ENCODE measurements at regions not wholly inside any gene's neighbourhood (a gene's known extent, or its start where the extent isn't known, plus 50 kb on each side); places are given as distances from the start of the nearest gene placed in this dataset.

DNA sequence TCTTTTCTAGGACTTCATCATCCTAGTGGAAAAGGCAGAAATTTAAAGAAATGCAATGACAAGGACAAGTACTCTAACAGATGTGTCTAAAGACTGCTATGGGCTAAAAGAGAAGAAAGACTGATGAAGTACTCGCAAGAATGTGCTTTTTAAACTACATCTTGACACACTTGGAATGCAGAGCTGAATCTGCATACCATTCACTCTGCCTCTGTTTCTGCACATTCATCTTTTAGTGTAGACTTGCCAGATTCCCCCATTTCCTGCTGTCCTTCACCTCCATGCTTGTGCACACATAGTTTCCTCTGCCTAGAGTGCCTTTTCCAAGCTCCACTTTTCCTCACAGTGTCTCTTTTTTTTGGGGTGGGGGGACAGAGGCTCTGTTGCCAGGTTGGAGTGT, 239.0 kb upstream of the CCDC179 start:
- intact Hi-C loops (cut with micrococcal nuclease) = no loop called here
- TF ChIP-seq, protein P1, sequence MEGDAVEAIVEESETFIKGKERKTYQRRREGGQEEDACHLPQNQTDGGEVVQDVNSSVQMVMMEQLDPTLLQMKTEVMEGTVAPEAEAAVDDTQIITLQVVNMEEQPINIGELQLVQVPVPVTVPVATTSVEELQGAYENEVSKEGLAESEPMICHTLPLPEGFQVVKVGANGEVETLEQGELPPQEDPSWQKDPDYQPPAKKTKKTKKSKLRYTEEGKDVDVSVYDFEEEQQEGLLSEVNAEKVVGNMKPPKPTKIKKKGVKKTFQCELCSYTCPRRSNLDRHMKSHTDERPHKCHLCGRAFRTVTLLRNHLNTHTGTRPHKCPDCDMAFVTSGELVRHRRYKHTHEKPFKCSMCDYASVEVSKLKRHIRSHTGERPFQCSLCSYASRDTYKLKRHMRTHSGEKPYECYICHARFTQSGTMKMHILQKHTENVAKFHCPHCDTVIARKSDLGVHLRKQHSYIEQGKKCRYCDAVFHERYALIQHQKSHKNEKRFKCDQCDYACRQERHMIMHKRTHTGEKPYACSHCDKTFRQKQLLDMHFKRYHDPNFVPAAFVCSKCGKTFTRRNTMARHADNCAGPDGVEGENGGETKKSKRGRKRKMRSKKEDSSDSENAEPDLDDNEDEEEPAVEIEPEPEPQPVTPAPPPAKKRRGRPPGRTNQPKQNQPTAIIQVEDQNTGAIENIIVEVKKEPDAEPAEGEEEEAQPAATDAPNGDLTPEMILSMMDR (IDR thresholded peaks at IDR 0.05; ENCODE audit: borderline replicate concordance) = no peak

GRCh38 chr11:23100726-23101125, 240.5 kb upstream of the CCDC179 start:
- DNase-seq = no peak
- H3K27me3 ChIP-seq (ENCODE audit: low read depth) = no peaks in the 10 kb centered on the region
- TF ChIP-seq, protein P1 (IDR thresholded peaks at IDR 0.05; ENCODE audit: borderline replicate concordance) = no peak
- no peak overlapping the region for H3K27ac ChIP-seq (replicated peaks)
- intact Hi-C loops (cut with micrococcal nuclease) = no loop called here
- no peaks in the 10 kb centered on the region for H3K4me1 ChIP-seq
- H3K36me3 ChIP-seq = no peaks in the 10 kb centered on the region
- peaks cover 9% of the 10 kb centered on the region for H3K9me3 ChIP-seq (replicated peaks)
- H3K4me3 ChIP-seq = no peak overlapping the region

More for the DNA sequence above, 239.0 kb upstream of the CCDC179 start:
- DNase-seq = no peak
- Histone ChIP-seq H3K4me1 (no peaks in the 10 kb centered on the region), H3K27ac (replicated peaks) (no peak overlapping the region), H3K4me3 (no peak overlapping the region), H3K36me3 (no peaks in the 10 kb centered on the region), H3K9me3 (replicated peaks) (peaks cover 9% of the 10 kb centered on the region), H3K27me3 (ENCODE audit: low read depth) (no peaks in the 10 kb centered on the region)

- no peak for DNase-seq
- TF ChIP-seq, protein P1 (IDR thresholded peaks at IDR 0.05; ENCODE audit: borderline replicate concordance) = no peak
- H3K9me3 ChIP-seq (replicated peaks) = peaks cover 9% of the 10 kb centered on the region
- H3K36me3 ChIP-seq = no peaks in the 10 kb centered on the region
- intact Hi-C loops (cut with micrococcal nuclease) = no loop called here
- no peak overlapping the region for H3K4me3 ChIP-seq
- H3K27me3 ChIP-seq (ENCODE audit: low read depth) = no peaks in the 10 kb centered on the region
- H3K27ac ChIP-seq (replicated peaks) = no peak overlapping the region
- H3K4me1 ChIP-seq = no peaks in the 10 kb centered on the region
These were observed 243.1 kb upstream of the CCDC179 start for GRCh38 chr11:23103416-23103815.

DNA sequence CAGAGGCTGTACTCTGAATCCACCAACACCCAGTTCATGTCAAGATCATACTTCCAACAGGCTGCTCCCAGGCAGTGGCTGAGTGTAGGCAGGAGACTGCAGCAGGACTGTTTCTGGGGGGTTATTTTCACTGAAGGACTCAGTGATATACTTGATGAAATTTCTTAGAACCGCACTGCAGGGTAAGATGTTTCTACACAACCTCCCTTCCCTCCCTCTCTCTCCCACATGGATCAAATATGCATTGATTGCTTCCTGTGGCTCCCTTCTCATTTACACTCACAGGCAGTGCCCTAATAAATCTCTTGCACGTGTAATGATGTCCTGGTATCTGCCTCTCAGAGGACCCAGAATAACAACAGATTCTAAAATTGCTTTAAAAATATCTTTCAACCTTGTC, 251.3 kb upstream of the CCDC179 start:
- Histone ChIP-seq H3K27ac (replicated peaks) (no peak overlapping the region), H3K4me3 (no peak overlapping the region), H3K9me3 (replicated peaks) (peaks cover 1% of the 10 kb centered on the region), H3K4me1 (no peaks in the 10 kb centered on the region), H3K27me3 (ENCODE audit: low read depth) (no peaks in the 10 kb centered on the region), H3K36me3 (no peaks in the 10 kb centered on the region)
- intact Hi-C loops (cut with micrococcal nuclease) = no loop called here
- TF ChIP-seq, protein P1 (IDR thresholded peaks at IDR 0.05; ENCODE audit: borderline replicate concordance) = no peak
- DNase-seq = no peak

DNA sequence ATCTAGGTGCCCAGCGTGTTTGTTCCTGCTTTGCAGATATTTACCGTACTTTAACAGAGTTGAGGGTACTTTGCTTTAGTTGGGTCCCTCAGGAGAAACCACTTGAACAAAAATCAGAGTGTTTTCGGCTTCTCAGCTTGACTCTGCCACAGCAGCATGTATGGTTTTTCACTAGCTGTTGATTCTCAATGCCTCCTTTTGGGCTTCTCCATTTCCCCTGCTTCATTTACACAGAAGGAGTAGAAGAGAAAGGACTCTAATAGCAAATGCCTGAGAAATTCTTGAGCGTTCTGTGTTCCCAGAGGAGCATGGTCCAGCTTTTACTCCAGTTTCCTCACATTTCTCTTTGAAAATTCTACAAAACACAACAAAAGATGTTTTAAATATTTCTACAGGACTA, 252.1 kb upstream of the CCDC179 start:
- no peak overlapping the region for H3K27ac ChIP-seq (replicated peaks)
- H3K9me3 ChIP-seq (replicated peaks) = peaks cover 8% of the 10 kb centered on the region
- no peaks in the 10 kb centered on the region for H3K4me1 ChIP-seq
- DNase-seq = no peak
- H3K27me3 ChIP-seq (ENCODE audit: low read depth) = no peaks in the 10 kb centered on the region
- no peaks in the 10 kb centered on the region for H3K36me3 ChIP-seq
- no peak overlapping the region for H3K4me3 ChIP-seq
- intact Hi-C loops (cut with micrococcal nuclease) = no loop called here
- TF ChIP-seq, protein P1 (IDR thresholded peaks at IDR 0.05; ENCODE audit: borderline replicate concordance) = no peak
